ENCODE measurements at regions not wholly inside any gene's neighbourhood (a gene's known extent, or its start where the extent isn't known, plus 50 kb on each side); places are given as distances from the start of the nearest gene placed in this dataset.

DNA sequence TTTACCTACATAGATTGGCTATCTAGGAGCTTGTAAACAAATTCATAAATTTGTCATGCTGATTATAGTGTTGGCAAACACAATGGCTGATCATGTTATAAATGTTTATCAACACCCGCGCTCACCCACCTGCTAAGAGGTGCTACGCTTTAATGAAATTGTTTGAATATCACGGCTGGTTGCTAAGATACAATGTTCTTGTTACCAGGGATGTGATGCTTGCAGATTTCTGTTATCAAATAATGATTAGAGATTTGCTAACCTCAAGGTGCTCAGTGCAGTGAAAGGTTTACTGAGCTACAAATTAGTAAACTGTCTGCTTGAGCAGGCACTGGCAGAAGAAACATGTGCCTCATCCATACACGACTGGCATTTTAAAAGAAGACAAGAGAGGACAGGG is 160.0 kb upstream of the ZEB2 start:
- H3K27ac ChIP-seq = no peak overlapping the region
- ATAC-seq = no peak
- no peak overlapping the region for H3K4me3 ChIP-seq
- TF ChIP-seq EP300 (IDR thresholded peaks at IDR 0.05) (no peak), POLR2AphosphoS5 (IDR thresholded peaks at IDR 0.05) (no peak), POLR2A (IDR thresholded peaks at IDR 0.05) (no peak), CTCF (IDR thresholded peaks at IDR 0.05) (no peak)
- H3K4me1 ChIP-seq = peaks cover 0 to 17% (median 3%) of the 10 kb centered on the region in 3 donors
- no peaks in the 10 kb centered on the region for H3K36me3 ChIP-seq
- no peaks in the 10 kb centered on the region for H3K27me3 ChIP-seq
- WGBS, 2 donors (ENCODE audit: low coverage in 1 of 2) = 63 to 69% methylated on average over 5 of the region's 5 CpGs
- H3K9me3 ChIP-seq = no peaks in the 10 kb centered on the region

- no peaks in the 10 kb centered on the region for H3K36me3 ChIP-seq
- TF ChIP-seq POLR2AphosphoS5 (IDR thresholded peaks at IDR 0.05) = no peak
- no peak for TF ChIP-seq CTCF (IDR thresholded peaks at IDR 0.05)
- no peak for TF ChIP-seq POLR2A (IDR thresholded peaks at IDR 0.05)
- TF ChIP-seq EP300 (IDR thresholded peaks at IDR 0.05) = no peak
- 100% methylated on average over 1 of the region's 1 CpG; no CpG with 5 or more reads in 1 of the 2 donors for WGBS, 2 donors (ENCODE audit: low coverage in 1 of 2)
- H3K27ac ChIP-seq = no peak overlapping the region
- no peak for ATAC-seq
- no peak overlapping the region for H3K4me3 ChIP-seq
- no peaks in the 10 kb centered on the region for H3K27me3 ChIP-seq
- H3K4me1 ChIP-seq = peaks cover 0 to 13% (median 3%) of the 10 kb centered on the region in 3 donors
- no peaks in the 10 kb centered on the region for H3K9me3 ChIP-seq
Measured at GRCh38 chr2:144678736-144679135, 158.8 kb upstream of the ZEB2 start.

DNA sequence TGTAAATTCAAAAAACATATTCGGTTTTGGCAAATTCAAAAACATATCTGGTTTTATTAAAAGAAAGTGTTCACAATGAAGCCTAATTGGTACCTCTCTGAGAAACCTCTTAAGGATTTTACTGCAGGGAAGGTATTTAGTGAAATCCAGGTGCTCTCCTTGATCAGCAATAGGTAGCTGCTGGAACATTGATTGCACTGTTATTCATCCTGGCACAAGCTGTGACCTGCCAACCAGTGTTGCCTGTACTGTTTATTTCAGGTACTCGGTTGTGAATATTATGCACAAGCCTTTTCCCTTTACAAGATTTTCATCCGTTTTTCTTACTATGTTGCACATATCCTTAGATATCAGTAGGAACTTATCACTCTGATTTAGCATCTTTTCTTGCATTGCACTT is 155.8 kb upstream of the ZEB2 start:
- Histone ChIP-seq H3K4me3 (no peak overlapping the region), H3K27ac (no peak overlapping the region), H3K4me1 (no peaks in the 10 kb centered on the region), H3K27me3 (no peaks in the 10 kb centered on the region), H3K9me3 (no peaks in the 10 kb centered on the region), H3K36me3 (no peaks in the 10 kb centered on the region)
- no peak for TF ChIP-seq EP300 (IDR thresholded peaks at IDR 0.05)
- TF ChIP-seq CTCF (IDR thresholded peaks at IDR 0.05) = no peak
- no peak for TF ChIP-seq POLR2A (IDR thresholded peaks at IDR 0.05)
- no peak for TF ChIP-seq POLR2AphosphoS5 (IDR thresholded peaks at IDR 0.05)
- no peak for ATAC-seq
- 83% methylated on average over 3 of the region's 3 CpGs for WGBS, 2 donors (ENCODE audit: low coverage in 1 of 2)

DNA sequence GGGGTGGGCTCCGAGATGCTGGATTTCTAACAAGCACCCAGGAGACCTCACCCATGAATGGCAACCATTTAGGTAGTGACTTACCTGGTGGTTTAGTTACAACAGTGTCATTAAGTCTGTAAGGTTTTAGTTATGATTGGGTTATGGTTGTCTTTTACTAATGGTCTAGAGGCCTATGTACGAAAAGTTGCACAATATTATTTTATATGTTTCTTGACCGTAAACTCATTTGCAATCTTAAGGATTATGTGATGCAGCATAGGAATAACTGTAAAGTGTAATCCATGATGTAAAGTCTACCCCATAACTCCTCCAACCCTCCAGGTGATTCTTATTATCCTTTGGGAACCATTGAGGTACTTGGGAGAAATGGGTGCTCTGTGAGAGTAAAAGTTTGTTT is 155.4 kb upstream of the ZEB2 start:
- Histone ChIP-seq H3K9me3 (no peaks in the 10 kb centered on the region), H3K4me3 (no peak overlapping the region), H3K4me1 (no peaks in the 10 kb centered on the region), H3K36me3 (no peaks in the 10 kb centered on the region), H3K27me3 (no peaks in the 10 kb centered on the region), H3K27ac (no peak overlapping the region)
- 94 to 96% methylated on average over 2 to 3 of the region's 3 CpGs for WGBS, 2 donors (ENCODE audit: low coverage in 1 of 2)
- ATAC-seq = no peak
- TF ChIP-seq CTCF (IDR thresholded peaks at IDR 0.05) = no peak
- no peak for TF ChIP-seq EP300 (IDR thresholded peaks at IDR 0.05)
- TF ChIP-seq POLR2A (IDR thresholded peaks at IDR 0.05) = no peak
- no peak for TF ChIP-seq POLR2AphosphoS5 (IDR thresholded peaks at IDR 0.05)

GRCh38 chr2:144674071-144674470 is 154.2 kb upstream of the ZEB2 start:
- Histone ChIP-seq H3K4me3 (no peak overlapping the region), H3K27ac (no peak overlapping the region), H3K9me3 (no peaks in the 10 kb centered on the region), H3K36me3 (no peaks in the 10 kb centered on the region), H3K4me1 (no peaks in the 10 kb centered on the region), H3K27me3 (no peaks in the 10 kb centered on the region)
- TF ChIP-seq CTCF (IDR thresholded peaks at IDR 0.05) (no peak), EP300 (IDR thresholded peaks at IDR 0.05) (no peak), POLR2A (IDR thresholded peaks at IDR 0.05) (no peak), POLR2AphosphoS5 (IDR thresholded peaks at IDR 0.05) (no peak)
- no peak for ATAC-seq
